OCI-LY3 (cell line): ENCODE measurements at regions not wholly inside any gene's neighbourhood (a gene's known extent, or its start where the extent isn't known, plus 50 kb on each side); places are given as distances from the start of the nearest gene placed in this dataset.

ENCODE experiments used
- CTCF ChIP-seq: fragments of 200-600, 300-600 bp; sonication (generic); IDR thresholded peaks from 2 replicates; pipeline ENCODE4 v1.5.1; 2014; ENCODE audit warnings: antibody characterized with exemption, low read length, low read depth
- EZH2phosphoT487 ChIP-seq: fragments of 200-600 bp; shearing (Covaris generic); IDR thresholded peaks from 2 replicates; pipeline ENCODE4 v1.6.1; 2018; ENCODE audit warnings: antibody characterized with exemption, mixed run types, low read depth

GRCh38 chr3:110708156-110708555 is 363.5 kb upstream of the NECTIN3 start:
- no peak for TF ChIP-seq EZH2phosphoT487
- no peak for TF ChIP-seq CTCF
